Stimulated activated naive CD8-positive, alpha-beta T cell treated with anti-CD3 and anti-CD28 coated beads, Interleukin-15, Interleukin-2, amounts not matched to agents 100 U/mL and 50 U/mL, for 24 hours (primary cell): ENCODE measurements at regions not wholly inside any gene's neighbourhood (a gene's known extent, or its start where the extent isn't known, plus 50 kb on each side); places are given as distances from the start of the nearest gene placed in this dataset.
"Not testable (repeated sequence)": the region's sequence is repeated elsewhere in the genome, so short reads cannot be mapped to it uniquely, and the experiment has no call there.

Experiments used
- ATAC-seq: fragments of 150-1000 bp; cut with Tn5 transposase; one replicate; pipeline ENCODE4 v1.10.0; 2021
- DNase-seq: peaks from one replicate; pipeline ENCODE4 v3.0.0; 2021

DNA sequence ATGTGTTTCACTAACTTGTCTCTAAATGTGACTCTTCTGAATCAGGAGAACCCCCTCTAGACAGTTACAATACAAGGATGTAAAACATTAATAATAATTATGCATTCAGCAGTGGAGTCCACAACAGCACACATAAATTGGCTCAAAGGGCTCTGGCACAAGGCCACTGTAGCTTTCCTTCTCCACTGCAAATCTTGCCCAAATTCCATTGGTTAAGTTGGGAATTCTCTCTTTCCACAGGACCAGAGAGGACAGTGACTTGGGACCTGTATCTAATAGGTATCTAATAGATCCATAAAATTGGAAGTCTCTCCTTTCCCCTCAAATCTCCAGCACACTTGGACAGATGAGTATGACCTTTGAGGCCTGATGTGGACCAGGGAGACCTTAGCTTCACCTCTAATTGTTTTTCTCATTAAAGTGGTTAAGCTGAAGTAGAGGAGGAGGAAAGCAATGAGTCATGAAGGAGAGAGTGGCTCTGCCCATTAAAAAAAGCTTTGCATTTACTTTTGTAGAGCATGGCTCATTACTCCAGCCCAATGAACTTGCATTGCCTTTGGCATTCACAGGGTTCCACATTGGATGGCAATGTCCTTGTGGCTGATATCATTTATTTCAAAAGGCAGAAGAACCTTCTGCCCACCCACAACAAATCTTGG, 72.3 kb upstream of the SH3RF1 start:
- DNase-seq: no peak
- no peak for ATAC-seq

DNA sequence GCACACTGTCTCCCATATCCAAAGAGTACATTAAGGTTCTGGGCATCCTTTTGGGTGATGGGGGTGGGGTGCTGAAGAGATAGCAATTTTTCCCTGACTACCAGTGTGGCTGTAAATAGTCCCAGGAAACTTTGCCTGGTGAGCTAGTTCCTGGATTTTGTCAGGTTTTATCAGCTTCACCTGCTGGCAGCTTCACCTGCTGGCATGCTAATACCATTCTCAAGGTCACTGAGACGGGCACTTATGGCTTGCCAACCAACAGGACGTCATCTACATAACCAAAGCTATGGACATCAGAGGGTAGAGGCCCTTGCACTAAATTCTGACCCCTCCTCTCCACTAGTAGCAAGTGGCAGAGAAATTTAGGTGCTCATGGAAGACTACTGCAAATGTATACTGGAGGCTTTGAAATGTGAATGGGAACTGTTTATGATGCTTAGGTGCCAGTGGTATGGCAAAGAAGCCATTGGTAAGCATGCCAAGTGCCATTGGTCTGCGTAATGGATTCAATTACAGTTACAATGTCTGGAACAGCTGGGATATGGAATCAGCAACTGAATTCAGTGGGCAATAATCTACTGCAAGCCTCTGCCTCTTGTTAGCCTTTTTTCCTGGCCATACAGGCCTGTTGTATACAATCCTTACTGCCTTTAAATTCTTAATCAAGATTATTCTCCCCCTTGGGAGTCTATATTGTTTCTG, 71.6 kb upstream of the SH3RF1 start:
- ATAC-seq (no peak), DNase-seq (no peak)

DNA sequence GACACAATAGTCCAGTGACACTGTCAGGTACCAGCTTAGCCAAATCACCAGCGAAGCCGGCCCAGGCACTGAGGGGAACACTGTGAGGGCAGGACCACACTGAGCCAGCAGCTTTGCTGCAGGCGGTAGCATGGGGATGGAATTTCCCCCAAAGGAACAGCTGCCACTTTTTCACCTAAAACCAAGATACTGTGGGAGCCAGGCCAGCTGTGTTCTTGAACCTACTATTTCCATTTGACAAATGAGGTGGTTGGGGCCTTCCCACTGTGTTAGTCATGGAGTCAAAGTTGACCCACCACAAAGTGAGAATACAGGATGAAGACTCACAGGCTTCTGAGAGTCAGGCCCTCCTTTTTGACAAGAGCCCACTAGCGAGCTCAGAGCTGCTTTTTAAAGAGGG, 70.7 kb upstream of the SH3RF1 start:
- peak; percentile 60 for ATAC-seq

DNA sequence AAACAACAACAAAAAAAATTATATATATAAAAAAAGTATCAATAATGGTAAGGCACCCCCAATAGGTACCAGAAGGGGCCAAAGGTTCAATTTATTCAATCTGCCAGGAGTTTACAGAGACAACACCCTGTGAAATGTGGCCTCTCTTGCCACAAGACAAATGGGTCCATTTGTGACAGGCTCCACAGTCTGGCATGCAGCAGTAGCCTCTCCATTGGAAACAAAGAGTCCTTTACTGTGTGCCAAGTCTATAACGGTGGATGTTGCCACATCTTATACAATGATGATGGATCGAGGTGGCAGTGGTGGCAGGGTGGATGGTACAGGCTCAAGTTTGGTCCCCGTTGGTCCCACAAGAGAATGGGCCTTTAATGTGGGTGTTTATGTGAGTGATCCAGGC, 70.1 kb upstream of the SH3RF1 start:
- DNase-seq (no peak), ATAC-seq (no peak)

More for the DNA sequence above, 70.7 kb upstream of the SH3RF1 start:
- no peak for DNase-seq

DNA sequence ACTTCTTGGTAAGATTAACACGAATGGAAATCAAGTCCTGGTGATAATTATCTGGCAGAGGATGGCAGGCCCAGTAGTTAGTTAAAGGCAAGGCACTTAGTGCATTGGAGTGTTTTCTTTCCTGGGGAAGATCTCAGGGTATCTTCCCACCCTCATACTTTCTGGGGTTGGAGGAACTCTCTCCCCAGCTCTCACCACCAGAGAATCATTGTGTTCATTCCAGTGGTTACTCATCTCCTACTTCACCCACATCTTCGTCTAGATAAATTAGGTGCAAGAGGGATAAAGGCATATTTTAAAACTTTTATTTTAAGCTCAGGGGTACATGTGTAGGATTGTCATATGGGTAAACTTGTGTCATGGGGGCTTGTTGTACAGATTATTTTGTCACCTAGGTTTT, 67.5 kb upstream of the SH3RF1 start:
- no peak for ATAC-seq
- no peak for DNase-seq

DNA sequence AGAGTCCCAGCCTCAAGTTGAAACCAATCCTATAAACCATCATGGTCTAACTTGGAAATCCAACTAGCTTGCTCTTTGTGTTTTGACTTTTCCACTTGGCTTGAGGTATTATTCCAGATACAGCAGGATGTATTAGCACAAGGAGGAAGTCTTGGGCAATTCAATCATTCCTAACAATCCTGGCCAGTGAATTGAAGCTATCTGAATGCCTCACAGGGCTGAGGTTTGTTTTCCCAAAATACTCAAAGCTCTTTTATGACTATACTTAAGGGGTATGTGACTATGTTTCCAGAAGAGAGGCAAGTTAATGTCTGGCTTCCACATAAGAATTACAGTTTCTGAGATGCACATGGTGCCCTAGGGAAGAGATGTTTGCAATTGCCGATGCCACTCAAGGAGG, 66.8 kb upstream of the SH3RF1 start:
- DNase-seq (no peak), ATAC-seq (no peak)

DNA sequence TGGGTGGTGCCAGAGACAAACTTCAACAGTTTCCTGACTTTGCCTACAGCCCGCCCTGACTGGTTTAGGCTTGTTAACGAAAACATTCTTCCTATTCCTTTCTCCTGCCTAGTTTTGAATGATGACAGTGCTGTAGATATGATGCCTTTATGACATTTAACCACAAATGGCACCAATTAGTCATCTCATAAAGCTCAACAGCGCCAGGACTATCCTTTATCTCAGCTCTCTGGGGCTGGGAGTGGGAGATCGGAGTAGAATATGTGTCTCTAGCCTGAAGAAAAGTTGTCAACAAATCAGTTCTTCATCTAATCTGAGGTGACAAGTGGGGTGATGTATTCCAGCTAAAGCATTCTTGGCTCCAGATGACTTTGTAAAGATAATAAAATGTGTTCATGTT, 64.6 kb upstream of the SH3RF1 start:
- ATAC-seq: no peak

DNA sequence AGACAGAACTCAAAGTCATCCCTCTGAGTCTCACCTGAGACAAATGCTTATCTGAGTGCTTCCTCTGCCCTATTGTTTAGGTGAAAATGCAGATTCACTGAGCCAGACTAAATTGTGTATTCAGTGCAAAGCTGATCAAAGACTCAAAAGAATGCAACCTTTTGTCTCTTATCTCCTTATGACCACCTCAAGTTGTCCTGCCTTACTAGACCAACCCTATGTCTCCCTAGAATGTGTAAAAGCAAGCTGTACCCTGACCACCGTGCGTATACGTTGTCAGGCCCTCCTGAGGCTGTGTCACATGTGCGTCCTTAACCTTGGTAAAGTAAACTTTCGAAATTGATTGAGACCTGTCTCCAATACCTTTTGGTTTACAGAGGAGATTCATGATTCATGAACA, 63.6 kb upstream of the SH3RF1 start:
- no peak for ATAC-seq
- no peak for DNase-seq

More for the DNA sequence above, 64.6 kb upstream of the SH3RF1 start:
- no peak for DNase-seq

DNA sequence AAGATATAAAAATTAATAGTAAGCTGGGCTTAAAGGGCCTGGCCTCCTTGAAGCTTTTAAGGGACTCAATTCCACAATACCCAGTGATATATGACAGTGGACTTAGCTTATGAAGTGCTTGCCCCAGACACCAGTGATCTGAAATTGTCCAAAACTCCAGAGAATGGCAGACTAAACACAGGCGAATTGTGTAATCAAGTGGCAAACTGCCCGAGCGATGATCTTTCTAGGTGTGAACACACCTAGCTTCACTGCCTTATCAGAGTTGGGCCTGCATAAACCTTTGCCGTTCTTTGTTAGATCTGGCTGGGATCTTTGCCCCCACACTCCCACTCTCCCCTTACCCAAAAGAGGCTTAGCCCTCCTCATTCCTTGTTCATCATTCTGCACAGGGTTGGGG, 62.5 kb upstream of the SH3RF1 start:
- ATAC-seq (no peak), DNase-seq (no peak)

DNA sequence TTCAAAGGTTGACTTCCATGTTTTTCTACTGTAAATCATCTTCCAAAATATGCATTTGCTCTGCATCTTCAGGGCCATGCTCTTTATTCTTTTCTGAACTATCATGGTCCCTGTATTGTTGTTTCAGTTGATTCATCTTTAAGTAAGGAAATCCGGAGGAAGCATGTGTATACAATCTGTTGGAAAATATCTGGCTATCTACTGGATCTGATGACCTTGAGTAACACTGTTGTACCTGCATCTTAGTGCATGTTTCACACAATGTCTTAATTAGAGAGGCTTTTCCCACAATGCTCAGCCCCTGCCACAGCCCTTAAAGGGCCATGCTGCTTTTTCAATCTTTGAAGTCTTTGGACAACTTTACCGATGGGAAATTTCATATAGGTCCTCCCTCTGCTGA, 61.8 kb upstream of the SH3RF1 start:
- DNase-seq: no peak

DNA sequence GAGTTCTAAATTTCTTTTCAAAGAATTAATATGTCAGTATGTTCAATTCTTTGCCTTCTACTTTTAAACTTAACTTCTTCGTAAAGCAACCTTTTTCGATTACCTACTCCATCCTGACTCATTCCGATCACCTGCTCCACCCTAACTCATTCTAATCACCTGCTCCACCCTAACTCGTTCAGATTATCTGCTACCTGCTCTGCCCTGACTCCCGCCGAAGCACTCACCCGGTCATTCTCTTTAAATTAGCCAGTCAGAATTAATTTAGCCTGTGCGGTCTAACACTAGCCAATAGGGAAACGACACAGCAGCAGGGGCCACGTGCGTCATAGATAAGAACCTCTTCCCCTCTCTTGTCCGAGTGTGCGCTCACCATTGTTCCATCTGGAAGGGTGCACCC, 60.1 kb upstream of the SH3RF1 start:
- DNase-seq (no peak), ATAC-seq (no peak)

More for the DNA sequence above, 61.8 kb upstream of the SH3RF1 start:
- ATAC-seq: no peak

DNA sequence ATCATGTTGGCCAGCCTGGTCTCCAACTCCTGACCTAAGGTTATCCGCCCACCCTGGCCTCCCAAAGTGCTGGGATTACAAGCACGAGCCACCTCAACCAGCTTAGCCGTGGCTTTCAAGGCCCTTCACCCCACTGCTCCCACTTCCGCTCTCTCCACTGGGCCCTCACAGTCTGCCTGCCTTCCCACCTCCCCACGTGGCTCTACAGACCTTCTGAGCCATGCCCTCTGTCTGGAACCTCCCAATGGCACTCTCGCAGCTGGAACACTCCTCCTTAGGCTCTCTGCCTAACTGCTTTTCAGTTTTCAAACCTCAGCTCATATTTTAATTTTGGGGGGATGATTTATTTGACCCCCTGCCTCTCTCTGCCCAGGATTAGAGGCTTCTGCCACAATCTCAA, 59.3 kb upstream of the SH3RF1 start:
- no peak for ATAC-seq
- no peak for DNase-seq

DNA sequence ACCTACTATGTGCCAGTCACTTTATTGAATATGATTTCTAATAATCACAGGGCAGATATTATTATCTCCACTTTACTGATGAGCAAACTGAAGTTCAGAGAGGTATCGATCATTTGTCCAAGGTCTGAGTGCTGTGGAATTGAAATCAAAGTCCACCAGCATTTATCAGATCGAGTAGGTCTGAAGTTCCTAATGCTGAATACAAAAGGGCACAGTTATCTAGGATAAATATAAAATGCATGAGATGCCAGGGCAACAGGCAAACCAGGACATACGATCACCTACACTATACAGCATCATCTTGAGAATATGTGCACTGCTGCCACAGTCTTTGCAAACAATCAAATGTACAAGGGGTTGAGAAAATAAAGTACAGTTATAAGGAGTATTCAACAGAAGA, 57.2 kb upstream of the SH3RF1 start:
- no peak for DNase-seq
- ATAC-seq: no peak

DNA sequence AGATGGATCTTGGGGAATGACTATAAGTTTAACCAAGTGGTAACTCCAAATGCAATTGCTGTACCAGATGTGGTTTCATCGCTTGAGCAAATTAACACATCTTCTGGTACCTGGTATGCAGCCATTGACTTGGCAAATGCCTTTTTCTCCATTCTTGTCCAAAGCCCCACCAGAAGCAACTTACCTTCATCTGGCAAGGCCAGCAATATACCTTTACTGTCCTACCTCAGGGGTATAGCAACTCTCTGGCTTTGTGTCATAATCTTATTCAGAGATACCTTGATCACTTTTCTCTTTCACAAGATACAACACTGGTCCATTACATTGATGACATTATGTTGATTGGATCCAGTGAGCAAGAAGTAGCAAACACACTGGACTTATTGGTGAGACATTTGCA, 53.2 kb upstream of the SH3RF1 start:
- not testable (repeated sequence) for ATAC-seq, DNase-seq

DNA sequence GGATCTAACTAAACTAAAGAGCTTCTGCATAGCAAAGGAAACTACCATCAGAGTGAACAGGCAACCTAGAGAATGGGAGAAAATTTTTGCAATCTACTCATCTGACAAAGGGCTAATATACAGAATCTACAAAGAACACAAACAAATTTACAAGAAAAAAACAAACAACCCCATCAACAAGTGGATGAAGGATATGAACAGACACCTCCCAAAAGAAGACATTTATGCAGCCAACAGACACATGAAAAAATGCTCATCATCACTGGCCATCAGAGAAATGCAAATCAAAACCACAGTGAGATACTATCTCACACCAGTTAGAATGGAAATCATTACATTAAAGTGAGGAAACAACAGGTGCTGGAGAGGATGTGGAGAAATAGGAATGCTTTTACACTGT, 52.1 kb upstream of the SH3RF1 start:
- not testable (repeated sequence) for ATAC-seq

More for the DNA sequence above, 52.1 kb upstream of the SH3RF1 start:
- DNase-seq: not testable (repeated sequence)
